Muscle of arm (tissue), 1 donor: ENCODE measurements at regions not wholly inside any gene's neighbourhood (a gene's known extent, or its start where the extent isn't known, plus 50 kb on each side); places are given as distances from the start of the nearest gene placed in this dataset.

Experiments used
- DNase-seq: peaks from one replicate; pipeline ENCODE4 v3.0.0-alpha.2; 2013

DNA sequence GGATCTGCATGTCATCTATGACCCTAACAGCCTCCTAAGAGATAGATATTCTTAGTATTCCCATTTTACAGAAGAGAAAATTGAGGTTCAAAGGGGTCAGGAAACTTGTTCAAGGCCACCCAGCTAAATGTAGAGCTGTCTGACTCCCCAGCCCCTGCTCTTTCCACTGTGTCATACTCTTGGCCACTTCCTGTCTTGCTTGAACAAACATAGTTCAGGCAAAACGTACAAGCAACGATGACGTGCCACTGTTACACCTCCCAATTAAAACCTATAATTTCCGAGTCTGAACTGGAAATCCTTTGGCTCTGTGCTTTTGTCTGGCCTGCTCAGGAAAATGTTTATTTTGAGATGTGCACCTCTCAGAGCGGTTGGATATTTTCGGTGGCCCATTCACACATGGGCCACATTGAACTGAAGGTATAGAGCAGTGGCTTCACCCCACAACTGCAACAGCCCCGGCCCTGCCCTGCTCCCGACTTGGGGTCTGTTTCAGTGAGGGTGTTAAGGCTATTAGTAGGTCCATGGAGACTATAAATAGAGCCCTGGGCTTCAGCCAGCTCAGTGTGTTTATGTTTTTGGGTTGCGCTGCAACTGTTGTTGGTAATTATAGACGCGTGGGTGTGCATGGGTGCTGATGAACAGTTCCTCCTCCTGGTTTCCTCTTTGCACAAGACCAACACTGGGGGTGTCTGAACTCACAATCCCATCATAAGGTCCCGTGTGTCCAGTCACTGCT, 172.3 kb upstream of the ADO start:
- peak; percentile 42 for DNase-seq

DNA sequence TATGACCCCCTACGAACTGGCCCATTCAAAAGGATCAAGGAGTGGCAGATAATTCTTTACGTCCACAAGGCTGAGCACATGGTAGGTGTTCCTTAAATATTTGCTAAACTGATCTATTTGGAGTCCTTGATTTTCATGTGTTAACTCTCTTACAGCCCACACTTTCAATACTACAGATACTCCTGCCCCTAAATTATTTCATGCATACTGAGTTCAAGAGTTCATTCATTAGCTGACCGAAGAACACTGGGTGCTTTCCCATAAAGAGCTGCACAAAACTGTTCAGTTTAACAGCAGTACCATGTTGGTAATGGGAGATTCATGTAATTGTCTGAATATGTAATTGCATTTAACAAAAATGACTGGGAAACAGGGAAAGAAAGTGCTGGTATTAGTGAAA, 170.5 kb upstream of the ADO start:
- DNase-seq = no peak

DNA sequence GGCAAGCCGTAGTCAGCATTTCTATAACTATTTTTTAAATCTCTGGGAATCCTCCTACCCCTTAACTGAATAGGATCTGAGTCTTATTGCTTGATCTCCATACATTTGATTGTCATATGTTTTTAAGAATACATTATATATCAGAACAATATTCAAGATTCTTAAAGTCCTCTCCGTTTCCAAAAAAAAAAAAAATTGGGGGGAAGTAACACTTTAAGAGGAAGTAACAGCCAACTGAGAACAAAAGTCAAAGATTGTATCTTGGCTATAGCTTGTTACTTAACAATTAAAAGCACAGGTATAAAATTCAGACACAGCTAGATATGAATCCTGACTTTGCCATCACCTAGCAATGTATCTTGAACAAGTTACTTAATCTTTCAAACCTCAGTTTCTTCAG, 169.9 kb upstream of the ADO start:
- DNase-seq = no peak

DNA sequence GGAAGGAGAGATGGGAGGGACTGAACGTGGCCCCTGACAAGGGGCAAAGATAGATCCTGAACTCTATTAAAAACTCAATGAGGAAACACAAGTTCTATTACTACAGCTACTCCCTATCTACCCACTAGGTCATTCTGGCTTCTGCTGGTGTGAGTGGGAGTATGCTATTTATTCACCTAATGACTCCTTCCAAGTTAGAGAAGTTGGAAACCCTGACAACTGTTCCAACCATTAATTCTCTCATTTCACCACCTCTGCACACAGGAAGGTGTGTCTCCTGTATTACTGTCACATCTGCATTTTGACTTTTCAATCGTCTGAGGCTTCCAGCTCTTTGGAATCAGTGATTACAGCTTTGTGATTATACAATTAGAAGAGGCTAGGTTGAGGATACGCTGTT, 169.4 kb upstream of the ADO start:
- DNase-seq = no peak

DNA sequence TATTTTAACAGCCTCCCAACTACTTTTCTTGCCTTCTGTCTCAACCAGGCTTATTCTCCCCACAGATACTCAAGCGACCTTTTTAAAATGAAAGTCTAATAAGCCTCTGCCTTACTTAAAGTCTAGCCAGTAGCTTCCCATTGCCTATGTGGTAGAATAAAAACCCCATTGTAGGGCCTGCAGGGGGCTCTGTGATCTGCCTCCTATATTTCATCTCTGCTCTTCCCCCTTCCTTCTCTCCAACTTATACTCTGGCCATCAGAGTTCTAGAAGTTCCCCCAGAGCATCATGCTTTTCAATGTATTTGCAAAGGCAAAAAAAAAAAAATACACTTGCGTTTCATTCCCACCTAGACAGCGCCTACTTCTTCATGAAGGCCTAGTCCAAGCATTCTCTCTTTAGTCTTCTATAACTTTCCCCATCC, 167.7 kb upstream of the ADO start:
- DNase-seq = no peak

DNA sequence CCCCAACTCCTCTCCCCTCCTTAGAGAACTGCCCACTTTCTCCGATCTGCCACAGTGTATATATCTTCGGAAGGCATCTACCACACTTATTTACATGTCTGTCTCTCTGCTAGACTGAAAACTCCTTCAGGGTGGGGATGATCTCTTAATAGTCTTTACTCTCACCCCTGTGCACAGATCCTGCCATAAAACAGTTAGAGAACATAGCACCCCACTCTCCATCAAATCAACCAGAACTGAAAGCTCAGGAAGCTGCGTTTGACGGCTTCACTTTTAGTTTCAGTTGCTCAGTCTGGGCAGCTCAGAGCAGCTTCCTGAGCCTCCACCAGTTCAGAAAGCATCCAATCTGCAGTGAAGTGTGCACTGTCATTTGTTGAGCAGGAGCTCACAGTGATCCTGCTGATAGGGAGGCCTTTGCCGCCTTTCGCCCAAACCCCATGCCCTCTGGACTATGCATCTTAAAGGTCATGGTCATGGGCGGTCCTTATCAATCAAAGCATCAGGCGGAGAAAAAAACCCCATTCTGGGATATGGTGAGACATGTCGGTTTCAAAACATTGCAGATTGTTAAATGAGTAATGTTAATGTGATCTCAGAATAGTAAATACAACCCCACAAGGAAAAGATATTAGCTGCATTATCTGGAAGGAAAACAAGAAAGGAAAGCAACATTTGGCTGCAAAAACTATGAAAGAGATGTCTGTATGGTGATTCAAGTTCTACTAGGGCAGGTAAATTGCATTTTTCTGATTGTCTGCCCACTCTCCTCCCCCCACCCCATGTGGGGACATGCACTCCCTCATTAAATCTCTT, 167.1 kb upstream of the ADO start:
- peak; percentile 38 for DNase-seq

DNA sequence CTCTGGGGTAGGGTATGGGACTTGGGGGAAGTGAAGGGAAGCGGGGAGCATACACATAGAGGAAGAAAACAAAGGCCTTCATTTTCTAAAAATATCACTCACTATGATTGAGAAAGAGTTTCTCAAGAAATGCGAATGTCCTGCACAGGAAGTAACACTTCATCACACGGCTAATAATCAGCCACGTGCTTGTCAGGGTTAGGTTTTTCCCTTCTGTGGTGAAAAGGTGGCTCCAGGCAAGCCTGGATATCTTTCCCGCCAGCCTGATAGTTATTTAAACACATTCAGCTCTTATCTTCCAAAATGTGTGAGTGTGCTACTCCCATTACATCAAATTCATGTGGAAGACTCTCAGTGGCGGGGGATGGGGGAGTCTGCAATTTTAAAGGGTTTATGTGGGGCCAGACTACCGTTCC, 166.4 kb upstream of the ADO start:
- no peak for DNase-seq

DNA sequence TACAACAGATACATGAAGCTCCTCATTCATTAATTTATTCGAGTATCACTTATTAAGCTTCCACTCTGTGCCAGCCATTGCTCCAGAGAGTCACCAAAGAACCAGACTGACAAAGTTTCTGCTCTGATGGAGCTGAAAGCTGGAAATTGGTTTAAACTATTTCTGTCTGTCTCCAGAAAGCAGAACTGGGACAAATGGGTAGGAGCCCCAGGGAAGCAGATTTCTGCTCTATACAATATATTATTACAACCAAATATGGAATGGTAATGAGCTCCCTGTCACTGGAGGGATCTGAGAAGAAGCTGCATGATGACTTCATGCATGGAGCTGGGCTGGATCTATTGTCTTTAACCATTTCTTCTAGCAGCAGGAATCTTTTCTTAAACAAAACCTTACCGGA, 165.4 kb upstream of the ADO start:
- DNase-seq = no peak

DNA sequence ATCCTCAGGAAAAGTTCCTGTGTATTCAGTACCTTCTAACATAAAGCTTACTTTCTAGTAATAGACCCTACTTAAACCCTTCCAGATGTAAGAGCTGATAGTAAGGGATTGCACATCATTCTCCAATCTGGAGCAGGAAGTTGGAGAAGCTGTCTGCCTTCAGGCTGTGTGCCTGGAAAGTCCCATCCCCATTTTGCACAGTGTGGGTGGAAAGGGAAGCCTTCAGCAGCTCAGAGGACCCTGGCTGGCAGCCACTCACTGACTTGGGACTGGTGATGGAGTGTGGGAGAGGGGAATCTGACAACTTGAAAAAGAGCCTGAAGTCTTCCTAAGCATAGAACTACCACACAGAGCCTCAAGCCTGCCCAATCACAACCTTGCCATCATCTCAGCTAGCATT, 164.1 kb upstream of the ADO start:
- DNase-seq = peak; percentile 46

DNA sequence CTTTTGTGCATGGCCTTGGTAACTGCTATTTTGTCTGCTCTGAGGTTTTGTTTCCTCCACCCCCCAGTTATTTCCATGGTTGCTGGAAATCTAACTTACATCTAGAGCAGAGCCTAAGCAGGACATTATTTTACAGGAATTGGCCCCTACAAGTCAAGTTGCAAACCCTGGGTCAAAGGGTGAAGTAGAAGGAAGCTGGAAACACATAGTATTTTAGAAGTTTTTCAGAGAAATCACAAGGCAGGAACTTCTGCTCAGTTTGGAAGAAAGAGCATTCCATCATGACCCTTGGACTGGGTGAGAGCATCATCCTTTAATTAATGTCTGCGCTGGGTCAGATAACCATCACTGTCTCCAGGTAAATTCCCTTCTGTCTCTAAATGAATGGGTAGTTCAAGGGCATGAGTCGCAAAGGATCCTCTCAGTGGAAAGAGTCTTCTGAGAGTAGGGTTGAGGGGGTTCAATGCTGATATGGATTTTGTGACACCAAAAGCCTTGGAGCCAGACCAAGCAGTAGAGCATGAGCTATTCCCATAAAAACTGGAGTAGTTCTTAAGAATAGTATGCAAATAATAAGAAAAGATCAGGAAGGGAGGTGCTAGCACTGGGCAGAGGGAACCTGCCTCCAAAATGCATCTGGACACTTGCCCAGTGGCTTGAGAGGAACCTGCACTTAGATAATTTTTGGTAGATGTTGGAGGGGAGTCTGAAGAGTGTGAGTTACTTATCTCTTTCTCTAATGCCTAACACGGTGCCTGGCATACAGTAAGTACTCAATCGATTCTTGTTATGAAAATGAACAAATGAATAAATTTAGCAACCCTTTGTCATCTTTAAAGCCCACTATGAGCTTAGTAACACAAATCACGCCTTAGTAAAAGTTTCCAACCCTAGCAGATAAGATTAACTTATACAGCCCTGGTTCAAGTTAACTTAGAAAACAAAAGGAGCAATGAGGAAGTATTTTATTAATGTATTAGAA, 160.6 kb upstream of the ADO start:
- DNase-seq = no peak

DNA sequence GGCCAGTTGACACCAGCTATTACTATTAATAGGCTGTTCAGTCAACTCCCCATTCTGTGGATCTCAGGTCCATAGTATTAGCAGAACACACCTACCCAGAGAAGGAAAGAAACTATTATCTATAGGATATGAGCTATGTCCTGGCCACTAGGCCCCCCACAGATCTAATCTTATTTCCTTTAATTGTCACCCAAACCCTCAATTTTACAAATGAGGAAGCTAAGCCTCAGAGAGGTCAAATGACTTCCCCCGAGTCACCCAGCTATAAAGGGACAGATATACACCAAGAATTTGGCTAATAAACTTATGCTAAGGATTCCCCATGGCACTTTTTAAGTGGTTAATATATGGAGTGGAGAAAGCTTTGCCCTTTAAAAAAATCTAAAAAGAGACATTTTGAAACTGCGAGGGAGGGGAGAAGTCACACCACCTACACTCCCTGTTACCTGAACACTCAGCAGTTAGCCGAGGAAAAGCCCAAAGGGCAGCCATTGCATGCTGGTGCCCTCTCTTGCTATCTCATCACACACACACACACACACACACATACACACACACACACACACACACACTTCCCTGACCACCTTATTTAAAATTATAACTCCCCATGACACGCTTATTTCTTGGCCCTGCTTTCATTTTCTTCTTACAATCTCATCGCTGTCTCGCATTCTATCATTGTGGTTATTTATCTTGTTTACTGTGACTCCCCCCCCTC, 157.0 kb upstream of the ADO start:
- DNase-seq = no peak

DNA sequence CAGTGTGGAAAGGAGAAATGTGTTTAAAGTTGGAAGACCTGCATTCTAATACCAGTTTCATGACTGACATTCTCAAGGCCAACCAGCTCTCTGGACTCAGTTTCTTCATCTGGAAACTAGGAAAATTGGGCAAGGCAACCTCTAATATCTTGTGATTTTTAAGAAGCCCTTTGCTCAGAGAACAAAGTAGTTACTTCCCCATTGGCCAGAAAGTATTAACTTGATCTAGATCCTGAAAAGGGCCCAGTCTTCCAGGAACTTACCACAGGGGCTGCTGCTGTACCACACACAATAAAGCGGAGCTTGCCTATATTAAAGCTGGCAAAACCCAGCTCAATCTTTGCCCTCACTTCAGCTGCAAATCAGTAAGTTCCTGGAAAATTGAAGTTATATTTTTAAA, 155.6 kb upstream of the ADO start:
- no peak for DNase-seq

DNA sequence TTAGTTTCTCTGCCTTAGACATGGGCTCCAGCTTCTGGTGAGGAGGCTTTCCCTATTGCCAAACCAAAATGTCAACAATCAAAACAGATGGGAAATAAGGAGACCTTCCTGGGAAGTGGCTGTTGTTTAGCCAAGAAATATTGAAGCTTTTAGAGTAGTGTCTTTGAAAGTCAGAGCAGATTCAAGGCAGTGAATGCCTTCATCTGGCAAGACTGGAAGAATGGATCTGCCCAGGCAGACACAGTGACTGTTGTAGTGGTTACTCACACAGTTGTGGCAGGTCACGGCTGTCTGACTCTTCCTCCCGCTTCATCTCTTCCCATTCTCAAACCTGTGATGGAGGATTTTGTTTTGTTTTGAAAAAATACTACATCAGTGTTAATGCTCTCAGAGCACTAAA, 154.1 kb upstream of the ADO start:
- DNase-seq = no peak

DNA sequence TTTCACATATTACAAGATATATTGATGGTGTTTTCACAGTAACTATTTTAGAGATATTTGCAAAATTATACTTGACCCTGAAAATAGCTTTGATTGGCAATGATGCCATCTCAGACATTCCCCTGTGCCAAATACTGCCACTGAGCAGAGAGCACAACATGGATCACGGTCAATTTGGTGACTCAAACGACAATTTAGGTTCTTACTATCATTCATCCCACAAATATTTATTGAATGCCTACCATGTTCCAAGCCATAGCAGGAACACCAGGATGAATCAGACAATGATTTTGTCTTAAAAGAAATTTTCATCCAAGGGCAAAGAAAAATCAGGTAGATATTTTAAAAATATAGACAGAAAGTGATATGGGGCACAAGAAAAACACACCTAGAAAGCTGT, 153.2 kb upstream of the ADO start:
- DNase-seq = no peak

DNA sequence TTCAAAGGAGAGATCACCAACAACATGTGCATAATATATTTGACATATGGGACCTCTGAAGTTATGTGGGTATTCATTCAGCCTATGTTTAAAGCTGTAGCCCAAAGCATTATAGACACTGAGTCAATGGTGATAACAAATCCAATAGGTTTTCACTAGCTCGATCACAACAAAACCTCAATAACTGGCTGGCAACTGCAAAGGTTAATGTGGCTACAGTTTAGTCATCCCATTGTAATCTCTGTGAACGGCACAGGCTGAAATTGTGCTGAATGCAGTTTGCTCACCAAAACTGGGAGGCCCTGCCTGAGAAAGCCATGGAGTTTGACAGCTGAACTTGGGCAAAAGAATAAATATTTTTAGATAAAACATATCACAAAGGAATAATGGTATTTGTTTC, 152.4 kb upstream of the ADO start:
- no peak for DNase-seq

DNA sequence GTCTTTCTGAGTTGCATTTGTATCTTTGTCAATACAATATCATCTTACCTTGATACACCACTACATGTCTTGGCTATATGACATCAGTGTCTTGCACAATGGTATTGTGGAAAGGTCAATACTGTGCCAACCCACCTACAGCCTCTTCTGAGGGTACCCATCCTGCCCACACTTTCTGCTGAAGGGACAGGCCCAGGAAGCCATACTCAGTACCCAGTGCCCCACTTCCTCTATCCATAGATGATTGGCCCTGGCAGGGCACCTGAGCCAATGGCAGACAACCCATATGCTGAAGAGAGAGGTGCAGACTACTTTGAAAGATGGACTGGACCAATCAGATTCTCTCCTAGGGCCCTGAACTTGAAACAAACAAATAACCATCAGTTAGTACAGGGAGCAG, 152.0 kb upstream of the ADO start:
- no peak for DNase-seq

DNA sequence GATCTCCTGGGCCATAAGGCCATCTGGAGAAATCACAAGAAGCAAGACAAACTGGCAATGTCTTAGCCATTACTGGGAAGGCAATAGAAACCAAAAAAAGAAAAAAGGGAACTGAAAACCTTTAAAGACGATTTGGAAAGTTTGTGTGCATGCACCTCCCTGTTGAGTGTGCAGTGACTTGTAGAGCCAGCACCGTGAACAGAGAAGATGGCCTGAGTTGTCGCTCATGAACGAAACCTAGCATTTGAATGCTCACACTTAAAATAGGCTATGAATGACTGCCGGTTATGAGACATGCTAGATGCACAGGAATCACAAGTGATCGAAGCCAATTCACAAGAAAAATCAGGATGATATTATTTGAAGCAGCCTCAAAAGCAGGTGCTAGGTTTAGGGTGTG, 151.3 kb upstream of the ADO start:
- no peak for DNase-seq

DNA sequence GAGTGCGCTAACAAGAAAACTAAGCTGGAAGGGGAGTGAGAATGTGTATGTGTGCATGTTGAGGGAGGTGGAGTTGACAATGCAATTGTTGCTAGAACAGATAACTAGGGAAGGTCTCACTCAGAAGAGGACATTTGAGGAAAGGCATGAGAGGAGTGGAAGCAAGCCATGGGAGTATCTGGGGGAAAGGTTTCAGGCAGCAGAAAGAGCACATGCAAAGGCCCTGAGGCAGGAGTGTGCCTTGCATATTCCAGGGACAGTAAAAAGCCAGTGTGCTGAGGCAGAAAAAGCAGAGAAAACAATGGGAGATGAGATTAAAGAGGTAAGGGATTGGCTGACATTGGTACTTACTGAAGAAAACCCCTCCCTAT, 149.6 kb upstream of the ADO start:
- no peak for DNase-seq

DNA sequence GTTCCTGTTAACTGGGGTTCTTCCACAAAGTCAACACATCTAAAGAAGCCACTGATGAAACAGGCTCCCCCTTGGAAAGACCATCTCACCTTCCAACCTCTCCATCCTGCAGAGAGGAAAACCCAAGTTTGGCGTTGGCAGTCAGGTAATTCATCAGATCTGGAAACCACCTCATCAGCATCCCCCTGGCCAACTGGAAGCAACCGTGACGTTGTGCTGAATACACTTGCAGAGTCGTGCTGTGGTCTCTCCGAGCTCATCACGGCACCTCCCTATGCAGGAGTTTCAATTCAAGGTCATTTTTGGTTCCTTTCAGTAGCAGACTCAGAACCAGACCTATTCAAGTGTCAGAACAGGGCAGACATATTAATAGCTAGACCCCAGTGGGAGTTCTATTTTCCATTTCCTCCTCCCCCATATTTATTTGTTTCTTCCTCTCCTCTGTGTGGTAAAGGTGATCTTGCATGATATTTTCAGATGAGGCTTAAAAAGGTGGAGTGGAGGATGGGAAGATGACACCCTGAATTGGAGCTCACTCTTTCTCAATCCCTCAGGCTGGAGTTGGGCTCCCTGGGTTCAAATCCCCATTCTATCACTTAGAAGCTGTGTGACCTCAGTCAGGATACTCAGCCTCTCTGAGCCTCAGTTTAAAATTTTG, 149.1 kb upstream of the ADO start:
- no peak for DNase-seq

DNA sequence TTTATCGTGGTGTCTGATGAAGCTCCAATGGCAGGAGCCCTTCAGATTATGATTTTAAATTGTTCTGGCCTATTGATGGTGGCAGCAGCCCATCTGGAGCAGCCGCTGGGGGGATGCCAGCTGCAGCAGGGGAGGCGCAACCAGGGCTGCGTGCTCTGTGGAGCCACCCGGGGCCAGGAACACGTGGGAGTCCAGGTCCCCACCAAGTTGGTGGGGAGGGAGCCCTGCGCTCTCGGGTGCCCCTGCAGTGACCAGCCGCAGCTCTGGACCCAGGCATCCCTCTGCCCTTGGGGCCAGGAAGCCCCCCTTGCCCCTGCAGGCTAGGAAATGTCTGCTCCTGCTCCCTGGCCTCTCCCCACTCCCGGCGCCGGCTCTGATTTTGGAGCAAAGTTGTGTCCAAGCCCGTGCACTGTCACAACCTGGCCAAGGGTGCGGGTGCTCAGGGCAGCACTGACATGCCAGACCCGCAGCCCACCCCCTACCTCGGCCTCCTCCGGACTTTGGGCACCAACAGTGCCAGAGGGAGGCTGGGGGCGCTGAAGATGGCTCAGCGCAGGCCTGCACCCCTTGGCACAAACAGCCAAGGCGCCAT, 147.2 kb upstream of the ADO start:
- no peak for DNase-seq

DNA sequence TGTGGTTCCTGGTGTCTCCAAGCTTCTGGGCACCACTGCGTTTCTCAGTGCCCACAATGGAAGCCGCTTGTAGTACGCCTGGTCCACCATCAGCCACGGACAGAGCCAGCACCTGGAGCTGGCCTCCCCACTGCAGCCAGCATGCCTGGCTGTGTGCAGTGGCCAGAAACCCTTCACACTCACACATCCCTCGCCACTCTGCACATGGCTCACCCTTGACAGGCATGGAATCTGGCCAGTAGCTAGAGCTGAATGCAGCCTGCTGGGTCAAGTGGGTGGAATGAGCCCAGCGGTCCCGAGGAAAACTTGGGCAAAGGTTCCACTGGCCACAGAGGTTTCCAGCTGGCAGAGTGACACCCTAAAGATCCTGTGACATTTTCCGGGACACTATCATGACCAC, 146.0 kb upstream of the ADO start:
- no peak for DNase-seq
